ENCODE measurements at regions not wholly inside any gene's neighbourhood (a gene's known extent, or its start where the extent isn't known, plus 50 kb on each side); places are given as distances from the start of the nearest gene placed in this dataset.

DNA sequence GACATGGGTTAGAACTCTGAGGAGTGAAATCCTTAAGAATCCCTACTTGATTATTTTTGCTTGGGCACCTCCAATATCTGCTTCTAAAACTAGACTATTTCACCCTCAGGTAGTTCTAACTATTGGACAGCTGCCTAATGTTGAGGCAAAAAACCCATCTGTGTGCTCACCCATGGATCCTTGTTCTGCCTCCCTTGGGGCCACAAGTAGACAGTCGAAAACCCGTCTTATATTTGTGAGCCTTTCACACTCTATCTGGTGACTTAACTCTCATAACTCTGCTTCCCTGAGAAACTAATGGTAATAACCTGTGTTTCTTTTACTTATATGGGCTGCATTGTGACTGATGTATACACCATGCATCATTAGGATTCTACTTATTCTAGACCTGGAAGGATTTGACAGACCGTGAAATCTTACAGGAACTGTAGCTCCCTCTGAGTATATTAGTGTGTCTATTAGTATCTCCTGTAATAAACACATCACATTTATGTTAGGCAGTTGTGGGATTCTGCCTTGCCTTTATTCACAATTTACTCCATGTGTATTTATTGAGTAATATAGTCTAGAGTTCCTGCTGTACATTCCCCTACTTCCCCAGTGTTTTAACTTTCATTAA lies 94.6 kb upstream of the SGCD start:
- no peak for DNase-seq

DNA sequence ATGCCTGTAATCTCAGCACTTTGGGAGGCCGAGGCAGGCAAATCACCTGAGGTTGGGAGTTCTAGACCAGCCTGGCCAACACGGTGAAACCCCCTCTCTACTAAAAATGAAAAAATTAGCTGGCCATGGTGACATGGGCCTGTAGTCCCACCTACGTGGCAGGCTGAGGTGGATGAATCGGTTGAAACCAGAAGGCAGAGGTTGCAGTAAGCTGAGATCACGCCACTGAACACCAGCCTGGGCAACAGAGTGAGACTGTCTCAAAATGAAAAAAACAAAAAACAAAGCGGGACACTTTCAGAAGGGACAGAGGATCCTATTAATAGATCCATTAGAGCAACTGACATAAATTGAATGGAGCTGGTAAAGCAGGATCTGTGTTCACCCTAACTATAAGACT lies 89.6 kb upstream of the SGCD start:
- no peak for DNase-seq

DNA sequence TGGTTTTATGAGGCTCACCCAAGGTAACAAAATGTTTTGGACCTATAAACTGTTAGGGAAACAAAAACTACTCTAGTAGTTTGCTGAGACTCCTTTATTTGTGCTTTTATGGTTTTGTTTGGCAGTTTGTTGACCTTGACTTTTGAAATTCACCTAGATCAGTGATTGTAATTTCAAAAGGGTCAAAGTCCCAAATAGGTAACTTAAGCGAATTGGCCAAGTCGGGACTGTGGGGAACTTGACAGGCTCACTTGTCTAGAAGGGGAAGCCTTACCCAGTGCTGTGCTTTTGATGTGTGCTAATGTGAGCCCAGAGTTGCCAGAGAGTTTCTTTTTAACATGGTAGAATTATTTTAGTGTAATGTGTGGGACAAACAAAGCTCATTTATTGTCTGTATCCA lies 87.2 kb upstream of the SGCD start:
- DNase-seq, result no peak

DNA sequence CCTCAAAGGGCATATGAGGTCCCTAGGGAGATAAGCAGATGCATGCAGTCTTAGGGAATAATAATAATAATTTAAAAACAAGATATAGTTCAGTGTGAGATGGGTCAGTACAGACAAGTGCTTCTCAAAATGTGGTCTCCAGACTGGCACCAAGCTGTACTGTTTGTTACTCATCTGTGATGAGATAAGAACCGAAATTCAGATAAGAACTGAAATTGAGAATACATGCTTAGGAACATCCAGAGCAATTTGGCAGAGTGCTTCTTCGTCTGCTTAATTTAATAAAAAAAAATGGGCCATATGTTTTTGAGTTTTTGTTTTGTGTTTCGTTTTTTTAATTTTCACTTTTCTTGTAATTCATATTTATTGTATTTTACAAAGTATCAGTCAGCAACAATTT lies 86.5 kb upstream of the SGCD start:
- no peak for DNase-seq

DNA sequence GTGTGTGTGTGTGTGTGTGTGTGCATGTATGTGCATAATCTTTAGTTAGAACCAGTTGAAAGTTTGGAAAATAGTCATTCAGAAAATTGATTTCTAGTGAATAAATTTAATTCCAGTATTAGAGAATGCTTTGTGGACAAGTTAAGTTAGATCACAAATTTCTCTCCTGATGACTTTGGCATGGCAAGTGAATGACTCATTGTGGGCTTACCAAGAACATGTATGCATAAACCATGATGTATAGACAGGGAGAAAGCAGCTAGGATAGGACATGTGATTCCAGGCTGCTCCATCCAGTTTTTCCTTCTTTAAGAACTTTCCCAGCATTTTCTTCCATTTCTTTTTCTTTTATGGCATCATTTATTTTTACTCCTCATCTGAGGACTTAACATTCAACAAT lies 85.7 kb upstream of the SGCD start:
- DNase-seq, result no peak

DNA sequence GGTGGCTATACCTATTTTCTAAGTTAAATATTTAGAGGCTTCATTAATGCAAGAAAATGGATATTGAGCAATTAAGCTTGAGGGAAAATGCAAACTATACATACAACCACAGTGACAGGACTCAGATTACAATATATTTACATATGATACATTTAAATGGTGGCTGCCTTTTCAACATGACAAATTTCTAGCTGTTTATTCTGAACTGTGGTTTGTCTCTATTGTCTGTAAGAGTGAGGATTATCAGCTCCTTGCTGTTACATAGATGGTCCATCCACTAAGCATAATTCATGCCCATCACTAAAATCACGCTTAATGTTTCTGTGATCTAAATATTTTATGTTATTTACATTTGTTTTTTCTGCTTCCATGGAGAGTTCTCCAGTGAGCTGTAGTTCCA lies 81.1 kb upstream of the SGCD start:
- no peak for DNase-seq

DNA sequence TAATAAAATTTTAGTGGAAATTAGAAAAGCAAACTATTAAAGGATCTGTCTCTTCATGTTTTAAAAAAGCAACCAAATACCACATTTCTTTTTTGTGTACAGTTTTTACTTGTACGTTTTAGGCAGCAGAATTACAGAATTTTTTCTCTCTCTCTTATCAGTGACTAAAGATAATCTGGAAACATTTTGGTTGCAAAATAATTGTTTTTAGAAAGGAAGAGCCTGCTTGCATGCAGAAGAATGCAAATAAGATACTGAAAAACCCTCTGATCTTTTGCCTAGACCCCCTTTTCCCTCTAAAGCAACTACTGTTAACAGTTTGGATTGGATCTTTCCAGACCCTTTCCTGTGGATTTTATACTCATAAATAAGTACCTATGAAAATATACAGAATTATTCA lies 75.9 kb upstream of the SGCD start:
- no peak for DNase-seq

DNA sequence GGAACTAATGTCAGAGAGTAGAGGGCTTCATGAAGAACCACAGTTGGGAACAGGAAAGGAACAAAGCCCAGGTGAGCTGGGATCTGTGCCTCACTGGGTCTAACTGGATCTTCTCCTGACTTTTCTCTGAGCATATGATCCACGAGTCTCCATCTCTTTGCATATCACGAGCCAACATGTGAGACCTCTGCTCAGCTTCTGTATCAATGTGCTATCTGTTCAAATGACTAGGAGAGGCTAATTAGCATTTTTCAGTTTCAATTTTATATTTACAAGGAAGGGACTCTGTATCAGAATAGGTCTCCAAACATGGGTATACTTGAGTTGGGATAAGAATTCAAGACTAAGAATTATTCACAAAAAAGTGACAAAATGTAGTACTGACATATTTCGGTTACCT lies 73.8 kb upstream of the SGCD start:
- no peak for DNase-seq

DNA sequence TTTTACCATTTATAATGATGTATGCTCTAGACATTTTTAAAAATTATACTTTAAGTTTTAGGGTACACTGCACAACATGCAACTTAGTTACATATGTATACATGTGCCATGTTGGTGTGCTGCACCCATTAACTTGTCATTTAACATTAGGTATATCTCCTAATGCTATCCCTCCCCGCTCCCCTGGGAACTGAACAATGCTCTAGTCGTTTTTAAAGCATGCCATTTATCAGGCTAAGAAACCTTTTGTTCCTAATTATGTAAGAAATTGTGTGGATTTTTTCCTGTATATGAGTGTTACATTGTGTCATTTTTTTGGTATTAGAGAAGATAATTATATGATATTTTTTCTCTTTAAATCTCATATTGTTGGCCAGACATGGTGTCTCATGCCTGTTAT lies 72.8 kb upstream of the SGCD start:
- DNase-seq, result no peak

DNA sequence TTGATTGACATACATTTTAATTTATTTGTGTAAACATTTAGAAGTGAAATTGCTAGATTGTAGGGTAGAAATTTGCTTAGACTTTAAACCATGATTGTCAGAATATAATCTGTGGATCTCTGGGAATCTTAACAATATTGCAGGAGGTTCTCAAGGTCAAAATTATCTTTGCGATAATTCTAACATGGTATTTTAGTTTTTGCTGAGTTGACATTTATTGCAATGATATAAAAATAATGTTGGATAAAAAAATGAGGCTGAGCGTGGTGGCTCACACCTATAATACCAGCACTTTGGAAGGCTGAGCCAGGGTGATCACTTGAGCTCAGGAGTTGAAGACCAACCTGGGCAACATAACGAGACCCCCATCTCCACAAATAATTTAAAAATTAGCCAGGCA lies 70.3 kb upstream of the SGCD start:
- DNase-seq, result no peak

DNA sequence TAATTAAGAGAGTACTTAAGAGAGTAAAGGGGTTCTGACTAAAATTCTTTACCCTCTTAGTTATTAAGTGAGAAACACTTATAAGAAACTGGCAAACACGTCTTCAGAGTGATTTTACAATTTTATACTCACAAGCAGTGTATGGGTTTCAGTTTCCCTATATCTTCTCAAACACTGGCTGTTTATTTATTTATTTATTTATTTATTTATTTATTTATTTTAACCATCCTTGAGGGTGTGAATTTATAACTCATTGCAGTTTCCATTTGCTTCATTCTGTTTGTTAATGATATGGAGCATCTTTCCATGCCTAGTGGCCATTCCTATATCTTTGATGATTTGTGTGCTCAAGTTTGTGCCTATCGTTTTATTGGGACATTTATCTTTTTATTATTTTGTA lies 68.0 kb upstream of the SGCD start:
- DNase-seq, result no peak

DNA sequence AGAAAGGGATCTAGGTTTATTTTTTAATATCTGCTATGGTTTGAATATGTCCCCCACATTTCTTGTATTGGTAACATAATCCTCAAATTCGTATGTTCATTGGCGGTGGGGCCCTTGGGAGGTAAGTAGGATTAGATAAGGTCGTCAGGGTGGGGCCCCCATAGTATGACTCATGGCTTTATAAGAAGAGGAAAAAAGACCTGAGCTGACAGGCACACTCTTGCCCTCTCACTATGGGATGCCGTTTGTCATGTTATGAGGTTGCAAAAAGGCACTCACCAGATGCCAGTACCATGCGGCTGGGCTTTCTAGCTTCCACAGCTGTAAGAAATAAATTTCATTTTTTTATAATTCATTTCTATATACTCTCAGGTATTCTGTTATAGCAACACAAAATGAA lies 67.3 kb upstream of the SGCD start:
- no peak for DNase-seq

DNA sequence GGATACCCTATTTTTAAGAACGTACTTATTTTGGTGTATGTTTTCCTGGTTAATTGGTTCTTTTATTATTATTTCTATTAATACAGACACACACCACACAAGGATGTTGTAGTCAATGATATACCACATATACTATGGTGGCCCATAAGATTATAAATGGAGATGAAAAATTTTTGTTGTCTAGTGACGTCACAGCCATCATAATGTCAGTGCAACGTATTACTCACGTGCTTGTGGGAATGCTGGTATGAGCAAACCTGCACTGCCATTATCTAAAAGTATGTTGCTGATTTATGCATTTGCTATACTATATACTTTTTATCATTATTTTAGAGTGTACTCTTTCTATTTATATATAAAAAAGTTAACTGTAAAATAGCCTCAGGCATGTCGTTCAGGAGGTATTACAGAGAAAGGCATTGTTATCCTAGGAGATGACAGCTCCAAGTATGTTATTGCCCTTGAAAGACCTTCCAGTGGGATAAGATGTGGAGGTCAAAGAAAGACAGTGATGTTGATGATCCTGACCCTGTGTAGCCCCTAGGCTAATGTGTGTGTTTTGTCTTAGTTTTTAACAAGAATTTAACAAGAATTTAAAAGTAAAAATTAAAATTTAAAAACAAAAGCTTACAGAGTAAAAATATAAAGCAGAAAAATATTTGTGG lies 65.6 kb upstream of the SGCD start:
- no peak for DNase-seq

DNA sequence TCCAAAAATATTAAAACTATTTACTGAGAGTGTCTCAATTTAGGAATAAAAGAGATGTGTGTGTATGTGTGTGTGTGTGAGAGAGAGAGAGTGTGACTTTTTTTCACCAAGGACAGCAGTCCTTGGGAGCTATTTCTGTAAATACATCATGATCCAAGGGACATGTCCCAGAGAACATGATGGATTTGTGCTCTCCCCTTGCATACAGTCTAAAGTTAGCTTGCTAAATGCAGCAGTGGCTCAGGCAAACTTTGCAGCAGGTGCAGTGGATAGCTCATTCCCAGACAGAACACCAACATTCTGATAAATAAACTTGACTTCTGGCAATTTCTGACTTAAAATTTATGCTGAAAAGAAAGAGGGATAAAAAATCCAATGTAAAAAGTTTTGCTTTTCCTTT lies 55.4 kb upstream of the SGCD start:
- no peak for DNase-seq

DNA sequence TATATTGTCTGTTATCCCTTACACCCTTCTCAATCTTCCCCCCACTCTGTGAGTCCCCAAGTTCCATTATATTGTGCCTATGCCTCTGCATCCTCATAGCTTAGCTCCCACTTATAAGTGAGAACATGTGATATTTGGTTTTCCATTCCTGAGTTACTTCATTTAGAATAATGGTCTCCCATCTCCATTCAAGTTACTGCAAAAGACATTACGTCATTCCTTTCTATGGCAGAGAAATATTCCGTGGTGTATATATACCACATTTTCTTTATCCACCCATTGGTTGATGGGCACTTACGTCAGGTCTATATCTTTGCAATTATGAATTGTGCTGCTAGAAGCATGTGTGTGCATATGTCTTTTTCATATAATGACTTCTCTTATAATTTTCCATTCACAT lies 54.8 kb upstream of the SGCD start:
- DNase-seq, result no peak

DNA sequence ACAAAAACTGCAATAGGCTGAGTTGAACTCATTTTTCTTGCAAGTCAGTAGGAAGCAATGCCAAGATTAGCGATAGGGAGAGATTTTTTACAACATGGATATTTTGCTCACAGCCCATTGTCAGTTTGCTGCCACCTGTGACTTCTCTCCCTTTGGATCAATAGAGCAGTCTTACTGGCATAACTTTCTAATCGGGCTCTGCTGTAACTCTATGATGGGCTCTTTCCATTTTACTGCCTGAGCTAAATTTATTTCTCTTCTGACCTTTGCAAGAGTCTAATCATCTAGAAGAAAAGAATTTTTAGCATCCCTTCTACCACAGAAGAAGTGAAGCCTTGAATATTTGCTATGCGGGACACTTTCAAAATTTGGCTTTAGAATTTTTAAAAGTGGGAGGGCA lies 53.6 kb upstream of the SGCD start:
- no peak for DNase-seq

DNA sequence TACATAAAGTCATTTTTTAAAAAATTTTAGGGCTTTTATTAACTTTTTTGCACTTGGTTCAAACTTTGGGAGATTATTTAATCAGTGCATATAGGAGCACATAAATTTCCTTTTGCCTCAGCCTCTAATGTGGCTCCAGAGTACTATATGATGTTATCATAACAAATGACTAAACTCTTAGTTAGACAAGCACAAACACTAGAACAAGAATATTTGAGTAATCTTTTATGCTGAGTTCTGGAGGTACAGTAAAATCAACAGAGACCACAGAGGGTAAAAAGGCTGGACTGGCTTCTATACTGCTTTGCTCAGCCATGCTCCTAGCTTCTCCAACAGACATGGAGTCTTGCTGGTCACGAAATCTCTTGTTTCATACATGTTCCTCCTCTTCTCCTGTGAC lies 52.5 kb upstream of the SGCD start:
- DNase-seq, result no peak
